HEK293 (cell line): ENCODE measurements at regions not wholly inside any gene's neighbourhood (a gene's known extent, or its start where the extent isn't known, plus 50 kb on each side); places are given as distances from the start of the nearest gene placed in this dataset.

ENCODE experiments used
- GLI2 ChIP-seq: fragments of 450-650 bp; formaldehyde crosslinking; IDR thresholded peaks from 2 replicates; pipeline ENCODE4; 2017; ENCODE audit warnings: missing biosample characterization, missing genetic modification characterization, low read depth, borderline replicate concordance
- TRIM28 ChIP-seq: IDR thresholded peaks from 2 replicates; pipeline ENCODE4 v1.6.1; 2011; ENCODE audit warnings: low read length, control low read depth, borderline replicate concordance
- ZFP41 ChIP-seq: fragments of 450-650 bp; formaldehyde crosslinking; IDR thresholded peaks from 2 replicates; pipeline ENCODE4 v1.5.1; 2016; ENCODE audit warnings: missing biosample characterization, missing genetic modification characterization, borderline replicate concordance
- ZNF335 ChIP-seq: fragments of 450-650 bp; formaldehyde crosslinking; conservative IDR thresholded peaks from 2 replicates; pipeline ENCODE4 v1.5.1; 2016; ENCODE audit warnings: missing biosample characterization, missing genetic modification characterization
- TF ChIP-seq, protein P1 (sequence below): fragments of 450-650 bp; formaldehyde crosslinking; IDR thresholded peaks from 2 replicates; pipeline ENCODE4 v1.5.1; 2016; ENCODE audit warnings: missing biosample characterization, missing genetic modification characterization
- TF ChIP-seq, protein P2 (sequence below): fragments of 450-650 bp; formaldehyde crosslinking; IDR thresholded peaks from 2 replicates; pipeline ENCODE4 v1.5.1; 2016; ENCODE audit warnings: missing biosample characterization, missing genetic modification characterization

DNA sequence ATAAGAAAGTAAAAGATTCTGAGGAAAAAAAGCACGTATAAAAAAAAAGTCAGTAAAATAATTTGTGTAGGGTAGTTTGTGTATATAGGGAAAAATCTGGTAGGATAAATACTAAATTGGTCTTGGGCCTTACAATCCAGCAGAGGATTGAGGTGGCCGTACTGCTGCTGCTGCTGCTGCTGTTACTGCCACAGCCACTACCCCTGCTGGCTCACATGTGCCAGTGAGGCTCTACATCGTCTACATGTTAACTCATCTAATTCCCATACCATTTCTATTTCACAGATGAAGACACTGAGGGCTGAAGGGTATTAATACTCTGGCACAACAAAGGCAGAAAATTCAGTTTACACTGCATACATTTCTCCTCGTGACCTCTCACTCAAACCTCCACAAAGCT lies 928.5 kb downstream of the TLE4 start:
- TF ChIP-seq ZNF335 (tag by site-specific recombination) (no peak), GLI2 (tag by site-specific recombination) (no peak), ZFP41 (no peak), TRIM28 (no peak)
- TF ChIP-seq, protein P1, sequence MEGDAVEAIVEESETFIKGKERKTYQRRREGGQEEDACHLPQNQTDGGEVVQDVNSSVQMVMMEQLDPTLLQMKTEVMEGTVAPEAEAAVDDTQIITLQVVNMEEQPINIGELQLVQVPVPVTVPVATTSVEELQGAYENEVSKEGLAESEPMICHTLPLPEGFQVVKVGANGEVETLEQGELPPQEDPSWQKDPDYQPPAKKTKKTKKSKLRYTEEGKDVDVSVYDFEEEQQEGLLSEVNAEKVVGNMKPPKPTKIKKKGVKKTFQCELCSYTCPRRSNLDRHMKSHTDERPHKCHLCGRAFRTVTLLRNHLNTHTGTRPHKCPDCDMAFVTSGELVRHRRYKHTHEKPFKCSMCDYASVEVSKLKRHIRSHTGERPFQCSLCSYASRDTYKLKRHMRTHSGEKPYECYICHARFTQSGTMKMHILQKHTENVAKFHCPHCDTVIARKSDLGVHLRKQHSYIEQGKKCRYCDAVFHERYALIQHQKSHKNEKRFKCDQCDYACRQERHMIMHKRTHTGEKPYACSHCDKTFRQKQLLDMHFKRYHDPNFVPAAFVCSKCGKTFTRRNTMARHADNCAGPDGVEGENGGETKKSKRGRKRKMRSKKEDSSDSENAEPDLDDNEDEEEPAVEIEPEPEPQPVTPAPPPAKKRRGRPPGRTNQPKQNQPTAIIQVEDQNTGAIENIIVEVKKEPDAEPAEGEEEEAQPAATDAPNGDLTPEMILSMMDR (tag by site-specific recombination): no peak
- TF ChIP-seq, protein P2, sequence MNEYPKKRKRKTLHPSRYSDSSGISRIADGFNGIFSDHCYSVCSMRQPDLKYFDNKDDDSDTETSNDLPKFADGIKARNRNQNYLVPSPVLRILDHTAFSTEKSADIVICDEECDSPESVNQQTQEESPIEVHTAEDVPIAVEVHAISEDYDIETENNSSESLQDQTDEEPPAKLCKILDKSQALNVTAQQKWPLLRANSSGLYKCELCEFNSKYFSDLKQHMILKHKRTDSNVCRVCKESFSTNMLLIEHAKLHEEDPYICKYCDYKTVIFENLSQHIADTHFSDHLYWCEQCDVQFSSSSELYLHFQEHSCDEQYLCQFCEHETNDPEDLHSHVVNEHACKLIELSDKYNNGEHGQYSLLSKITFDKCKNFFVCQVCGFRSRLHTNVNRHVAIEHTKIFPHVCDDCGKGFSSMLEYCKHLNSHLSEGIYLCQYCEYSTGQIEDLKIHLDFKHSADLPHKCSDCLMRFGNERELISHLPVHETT (tag by site-specific recombination): no peak
